A549 (cell line): ENCODE measurements at regions not wholly inside any gene's neighbourhood (a gene's known extent, or its start where the extent isn't known, plus 50 kb on each side); places are given as distances from the start of the nearest gene placed in this dataset.
A peak's percentile ranks its signal among the peaks of the same experiment; 100 is the strongest.

Source experiments
- ATAC-seq, 2 experiments: fragments of 200-7000 bp in 1 of 2; fragments of >200 bp in 1 of 2; cut with Nextera tagmentation in 1 of 2; cut with Tn5 transposase in 1 of 2; 3 replicates each; pipeline versions ENCODE4 v1.8.0 to v1.9.1; 2018 to 2020; ENCODE audit warnings: mild to moderate bottlenecking in 1 of 2, moderate library complexity in 1 of 2
- CTCF ChIA-PET: fragments of 300-600 bp; sonication (Branson Sonifier 250); formaldehyde crosslinking; extraction: SDS; loops from one replicate; lab custom pipeline; 2021; ENCODE audit warnings: antibody characterized with exemption, inconsistent platforms; lab: Yijun Ruan, JAX
- POLR2A ChIA-PET: fragments of 350-600 bp; formaldehyde crosslinking; extraction: SDS; loops from one replicate; lab custom pipeline; 2021; ENCODE audit warnings: antibody characterized with exemption, inconsistent platforms; lab: Yijun Ruan, JAX
- DNase-seq, 2 experiments: peaks; one replicate each; pipeline versions ENCODE4 v3.0.0 to v3.0.0-alpha.2; 2011 to 2016; ENCODE audit warnings: low read depth in 1 of 2, low spot score in 1 of 2
- FAIRE-seq: peaks from 2 replicates; lab custom pipeline; 2011; peaks lifted over from hg19 to GRCh38; lab: Jason Lieb, UNC
- H3K27ac ChIP-seq, 2 experiments: fragments of >200 bp; sonication (Bioruptor Twin); formaldehyde crosslinking; 3 replicates each; pipeline ENCODE4 v1.5.1; 2016 to 2017
- H3K4me1 ChIP-seq: fragments of >200 bp; sonication (Bioruptor Twin); formaldehyde crosslinking; 3 replicates; pipeline ENCODE4 v1.6.1; 2016
- H3K4me2 ChIP-seq: fragments of >200 bp; sonication (Bioruptor Twin); formaldehyde crosslinking; 3 replicates; pipeline ENCODE4 v1.6.1; 2016
- H3K4me3 ChIP-seq: fragments of >200 bp; sonication (Bioruptor Twin); formaldehyde crosslinking; 3 replicates; pipeline ENCODE4 v1.5.1; 2016
- H3K9me3 ChIP-seq: fragments of >200 bp; sonication (Bioruptor Twin); formaldehyde crosslinking; 3 replicates; pipeline ENCODE4 v1.6.1; 2016
- CBX8 ChIP-seq: fragments of 200-600 bp; sonication (generic); IDR thresholded peaks from 2 replicates; pipeline ENCODE4 v1.6.1; 2016
- CHD4 ChIP-seq: fragments of 200-600 bp; sonication (generic); IDR thresholded peaks from 2 replicates; pipeline ENCODE4 v1.6.1; 2016; ENCODE audit warnings: antibody characterized with exemption, mild to moderate bottlenecking, borderline replicate concordance
- EHF ChIP-seq: fragments of 250-450 bp; sonication (Bioruptor Pico); IDR thresholded peaks from 2 replicates; pipeline ENCODE4 v1.5.0; 2020; ENCODE audit warnings: mild to moderate bottlenecking
- ESRRA ChIP-seq: fragments of 150-350 bp; IDR thresholded peaks from 2 replicates; pipeline ENCODE4 v1.6.1; 2014; ENCODE audit warnings: mild to moderate bottlenecking, low read length, borderline replicate concordance
- FOSL2 ChIP-seq, 2 experiments: fragments of 450-650 bp in 1 of 2; fragments of >200 bp in 1 of 2; sonication (Bioruptor Twin) in 1 of 2; formaldehyde crosslinking; IDR thresholded peaks; 2 replicates each; pipeline versions ENCODE4 v1.5.0 to v1.6.1; 2016 to 2020; ENCODE audit warnings: mild to moderate bottlenecking in 1 of 2, moderate library complexity in 1 of 2
- HDAC2 ChIP-seq: fragments of 200-600 bp; sonication (generic); IDR thresholded peaks from 2 replicates; pipeline ENCODE4 v1.6.1; 2016
- HOXA7 ChIP-seq: fragments of 250-450 bp; sonication (Bioruptor Pico); IDR thresholded peaks from 2 replicates; pipeline ENCODE4 v1.5.0; 2020; ENCODE audit warnings: mild to moderate bottlenecking, moderate library complexity
- HOXB13 ChIP-seq: fragments of 250-450 bp; sonication (Bioruptor Pico); IDR thresholded peaks from 2 replicates; pipeline ENCODE4 v1.5.0; 2020; ENCODE audit warnings: low read depth, mild to moderate bottlenecking, moderate library complexity
- KDM1A ChIP-seq: fragments of 200-600 bp; sonication (generic); IDR thresholded peaks from 2 replicates; pipeline ENCODE4 v1.6.1; 2016; ENCODE audit warnings: low read depth, mild to moderate bottlenecking
- MAFK ChIP-seq: fragments of 450-650 bp; IDR thresholded peaks from 2 replicates; pipeline ENCODE4 v1.6.1; 2014; ENCODE audit not compliant: partially characterized antibody
- NPAS2 ChIP-seq: fragments of 250-450 bp; sonication (Bioruptor Pico); IDR thresholded peaks from 2 replicates; pipeline ENCODE4 v1.8.0; 2022; ENCODE audit warnings: mild to moderate bottlenecking, moderate library complexity, borderline replicate concordance
- POLR2A ChIP-seq: IDR thresholded peaks from 2 replicates; pipeline ENCODE4 v1.6.1; 2012; ENCODE audit warnings: mild to moderate bottlenecking, low read length
- RAD21 ChIP-seq, 2 experiments: fragments of >200 bp in 1 of 2; sonication (Bioruptor Twin) in 1 of 2; formaldehyde crosslinking in 1 of 2; IDR thresholded peaks in 1 of 2; conservative IDR thresholded peaks in 1 of 2; 2 replicates in 1 of 2; 3 replicates in 1 of 2; pipeline ENCODE4 v1.6.1; 2012 to 2018; ENCODE audit warnings: inconsistent platforms in 1 of 2
- RARB ChIP-seq: fragments of 250-450 bp; sonication (Bioruptor Pico); IDR thresholded peaks from 2 replicates; pipeline ENCODE4 v1.8.0; 2021; ENCODE audit warnings: mild to moderate bottlenecking, moderate library complexity
- RCOR1 ChIP-seq: fragments of 150-350 bp; IDR thresholded peaks from 2 replicates; pipeline ENCODE4 v1.6.1; 2014; ENCODE audit warnings: antibody characterized with exemption, low read length, low read depth
- RNF2 ChIP-seq: fragments of 200-600 bp; sonication (generic); IDR thresholded peaks from 2 replicates; pipeline ENCODE4 v1.6.1; 2016; ENCODE audit warnings: low read depth, mild to moderate bottlenecking, antibody characterized with exemption, moderate library complexity, borderline replicate concordance
- TFCP2L1 ChIP-seq: fragments of 250-450 bp; sonication (Bioruptor Pico); IDR thresholded peaks from 2 replicates; pipeline ENCODE4 v1.5.0; 2021; ENCODE audit warnings: mild to moderate bottlenecking
- ZC3H11A ChIP-seq: fragments of 450-650 bp; IDR thresholded peaks from 2 replicates; pipeline ENCODE4 v1.6.1; 2014; ENCODE audit warnings: antibody characterized with exemption, mild to moderate bottlenecking
- WGBS: methylation state at CpG from one replicate; pipeline ENCODE4 v1.1.6; 2017; ENCODE audit errors: missing lambda C conversion rate; 5-methylcytosine and 5-hydroxymethylcytosine counted together
- TF ChIP-seq, protein P1 (sequence below): IDR thresholded peaks from 2 replicates; pipeline ENCODE4 v1.6.1; 2012
- TF ChIP-seq, protein P2 (sequence below): fragments of 150-350 bp; IDR thresholded peaks from 2 replicates; pipeline ENCODE4 v1.6.1; 2014; ENCODE audit warnings: low read depth, mild to moderate bottlenecking, low read length
- TF ChIP-seq, protein P3 (sequence below): IDR thresholded peaks from 2 replicates; pipeline ENCODE4 v1.6.1; 2012
- TF ChIP-seq, protein P4 (sequence below): fragments of 250-450 bp; sonication (Bioruptor Pico); IDR thresholded peaks from 2 replicates; pipeline ENCODE4 v1.5.0; 2020; ENCODE audit warnings: low read depth, mild to moderate bottlenecking, moderate library complexity
- TF ChIP-seq, protein P5 (sequence below): fragments of >200 bp; sonication (Bioruptor Twin); formaldehyde crosslinking; IDR thresholded peaks from 3 replicates; pipeline ENCODE4 v1.6.1; 2016

DNA sequence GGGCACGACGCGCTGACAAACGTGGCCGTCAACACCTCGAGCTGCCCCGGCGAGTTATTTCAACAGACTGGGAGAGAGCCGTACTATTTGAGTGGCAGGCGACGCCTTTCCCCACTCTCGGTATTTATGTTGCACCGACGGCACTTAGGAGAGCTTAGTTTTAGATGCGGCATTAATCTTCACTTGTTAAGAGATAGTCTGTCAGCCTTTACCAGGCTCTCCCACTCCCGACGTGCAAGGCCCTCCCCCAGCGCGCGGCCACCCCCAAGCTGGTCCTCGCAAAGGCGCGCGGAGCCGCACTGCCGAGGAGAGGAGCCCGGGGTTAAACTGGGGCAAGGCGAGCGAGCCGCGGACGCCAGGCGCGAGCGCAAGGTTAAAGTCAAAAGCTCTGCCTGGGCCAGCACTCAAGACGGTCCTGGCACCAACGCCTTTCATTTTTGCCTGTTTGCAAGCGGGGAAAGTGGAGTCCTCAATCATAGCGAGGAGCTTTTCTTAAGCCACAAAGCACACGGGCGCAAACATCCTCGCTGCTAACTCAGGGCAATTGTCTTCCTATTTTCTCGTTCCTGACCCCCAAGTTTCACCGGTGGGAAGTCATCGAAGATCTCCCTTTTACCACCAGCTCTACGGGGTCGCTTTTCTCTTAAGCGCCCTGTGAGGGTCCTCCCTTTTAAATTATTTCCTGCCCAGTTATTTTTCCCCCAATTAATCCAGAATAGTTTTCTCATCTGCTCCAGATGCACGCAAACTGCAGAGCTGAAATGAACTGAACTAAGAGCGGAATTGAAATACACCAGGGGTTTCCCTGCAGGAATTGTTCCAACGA lies 86.6 kb downstream of the NR2F2 start:
- peak overlapping the region; percentile 31; the same call in 2 of the 3 replicates for H3K4me3 ChIP-seq
- no peaks in the 10 kb centered on the region for H3K9me3 ChIP-seq
- peak overlapping the region; percentile 64 for H3K4me2 ChIP-seq
- H3K27ac ChIP-seq: no peak overlapping the region
- ChIA-PET CTCF (interaction anchor here (1.1 to 2.0 kb wide), 3 partner anchors 12 to 175 kb away, joined by 3 to 10 read pairs (median 4); no protein-coding TSS in a partner anchor), POLR2A (no interaction called here)
- WGBS: 12% methylated on average over 51 of the region's 51 CpGs
- ATAC-seq (peak; percentile 51 to 73; a peak in 4 of 6 replicates), FAIRE-seq (no peak), DNase-seq (peak in 1 of 2 experiments; percentile 14)
- H3K4me1 ChIP-seq: peaks cover 15% of the 10 kb centered on the region
- TF ChIP-seq POLR2A: no peak
- no peak for TF ChIP-seq HOXB13 (CRISPR knock-in tag)
- TF ChIP-seq TFCP2L1: no peak
- TF ChIP-seq, protein P1, sequence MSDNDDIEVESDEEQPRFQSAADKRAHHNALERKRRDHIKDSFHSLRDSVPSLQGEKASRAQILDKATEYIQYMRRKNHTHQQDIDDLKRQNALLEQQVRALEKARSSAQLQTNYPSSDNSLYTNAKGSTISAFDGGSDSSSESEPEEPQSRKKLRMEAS: 0 out of 2 replicates have a peak, but pooled peaks have one; percentile 11
- peak; percentile 76; the same call in 1 of the 2 replicates for TF ChIP-seq RNF2
- TF ChIP-seq, protein P2, sequence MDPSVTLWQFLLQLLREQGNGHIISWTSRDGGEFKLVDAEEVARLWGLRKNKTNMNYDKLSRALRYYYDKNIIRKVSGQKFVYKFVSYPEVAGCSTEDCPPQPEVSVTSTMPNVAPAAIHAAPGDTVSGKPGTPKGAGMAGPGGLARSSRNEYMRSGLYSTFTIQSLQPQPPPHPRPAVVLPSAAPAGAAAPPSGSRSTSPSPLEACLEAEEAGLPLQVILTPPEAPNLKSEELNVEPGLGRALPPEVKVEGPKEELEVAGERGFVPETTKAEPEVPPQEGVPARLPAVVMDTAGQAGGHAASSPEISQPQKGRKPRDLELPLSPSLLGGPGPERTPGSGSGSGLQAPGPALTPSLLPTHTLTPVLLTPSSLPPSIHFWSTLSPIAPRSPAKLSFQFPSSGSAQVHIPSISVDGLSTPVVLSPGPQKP: no peak
- TF ChIP-seq, protein P3, sequence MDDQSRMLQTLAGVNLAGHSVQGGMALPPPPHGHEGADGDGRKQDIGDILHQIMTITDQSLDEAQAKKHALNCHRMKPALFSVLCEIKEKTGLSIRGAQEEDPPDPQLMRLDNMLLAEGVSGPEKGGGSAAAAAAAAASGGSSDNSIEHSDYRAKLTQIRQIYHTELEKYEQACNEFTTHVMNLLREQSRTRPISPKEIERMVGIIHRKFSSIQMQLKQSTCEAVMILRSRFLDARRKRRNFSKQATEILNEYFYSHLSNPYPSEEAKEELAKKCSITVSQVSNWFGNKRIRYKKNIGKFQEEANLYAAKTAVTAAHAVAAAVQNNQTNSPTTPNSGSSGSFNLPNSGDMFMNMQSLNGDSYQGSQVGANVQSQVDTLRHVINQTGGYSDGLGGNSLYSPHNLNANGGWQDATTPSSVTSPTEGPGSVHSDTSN: no peak
- TF ChIP-seq CBX8: no peak; the same call in 1 of the 2 replicates
- no peak for TF ChIP-seq CHD4
- 0 out of 2 replicates have a peak, but pooled peaks have one; percentile 64 for TF ChIP-seq HDAC2
- TF ChIP-seq RAD21 (conservative IDR thresholded peaks at IDR 0.05 in 1 of 2, IDR thresholded peaks at IDR 0.05 in 1 of 2): no peak

DNA sequence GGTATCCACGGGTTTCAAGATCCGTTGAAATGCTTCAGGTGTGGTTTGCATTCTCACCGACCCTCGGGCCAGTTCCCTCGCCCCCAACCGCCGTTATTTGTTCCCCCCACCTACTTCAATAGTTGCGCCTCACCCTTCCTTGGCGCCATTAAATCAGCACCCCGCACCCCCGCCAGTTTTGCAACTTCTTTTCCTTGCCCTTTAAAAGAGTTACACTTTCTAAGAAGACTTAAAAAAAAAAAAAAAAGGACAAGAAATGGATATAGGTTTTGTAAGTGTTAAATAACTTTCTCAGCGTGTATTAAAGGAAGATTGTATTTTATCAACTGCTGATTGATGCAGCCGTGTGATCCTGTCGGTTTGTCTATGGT lies 87.2 kb downstream of the NR2F2 start:
- Histone ChIP-seq H3K27ac (no peak overlapping the region), H3K9me3 (no peaks in the 10 kb centered on the region), H3K4me2 (no peak overlapping the region; the same call in 1 of the 3 replicates), H3K4me3 (no peak overlapping the region), H3K4me1 (peaks cover 15% of the 10 kb centered on the region)
- 7% methylated on average over 14 of the region's 14 CpGs for WGBS
- no peak for FAIRE-seq
- no peak for TF ChIP-seq EHF (CRISPR knock-in tag)
- TF ChIP-seq MAFK: no peak
- no peak for TF ChIP-seq HOXA7 (CRISPR knock-in tag)
- no peak for TF ChIP-seq KDM1A
- no peak for TF ChIP-seq RARB (CRISPR knock-in tag)
- TF ChIP-seq RCOR1: no peak
- TF ChIP-seq, protein P4, sequence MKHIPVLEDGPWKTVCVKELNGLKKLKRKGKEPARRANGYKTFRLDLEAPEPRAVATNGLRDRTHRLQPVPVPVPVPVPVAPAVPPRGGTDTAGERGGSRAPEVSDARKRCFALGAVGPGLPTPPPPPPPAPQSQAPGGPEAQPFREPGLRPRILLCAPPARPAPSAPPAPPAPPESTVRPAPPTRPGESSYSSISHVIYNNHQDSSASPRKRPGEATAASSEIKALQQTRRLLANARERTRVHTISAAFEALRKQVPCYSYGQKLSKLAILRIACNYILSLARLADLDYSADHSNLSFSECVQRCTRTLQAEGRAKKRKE: no peak
- TF ChIP-seq, protein P5, sequence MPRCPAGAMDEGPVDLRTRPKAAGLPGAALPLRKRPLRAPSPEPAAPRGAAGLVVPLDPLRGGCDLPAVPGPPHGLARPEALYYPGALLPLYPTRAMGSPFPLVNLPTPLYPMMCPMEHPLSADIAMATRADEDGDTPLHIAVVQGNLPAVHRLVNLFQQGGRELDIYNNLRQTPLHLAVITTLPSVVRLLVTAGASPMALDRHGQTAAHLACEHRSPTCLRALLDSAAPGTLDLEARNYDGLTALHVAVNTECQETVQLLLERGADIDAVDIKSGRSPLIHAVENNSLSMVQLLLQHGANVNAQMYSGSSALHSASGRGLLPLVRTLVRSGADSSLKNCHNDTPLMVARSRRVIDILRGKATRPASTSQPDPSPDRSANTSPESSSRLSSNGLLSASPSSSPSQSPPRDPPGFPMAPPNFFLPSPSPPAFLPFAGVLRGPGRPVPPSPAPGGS: no peak
- TF ChIP-seq NPAS2: no peak
- no peak for TF ChIP-seq ESRRA
- no peak for TF ChIP-seq FOSL2 (IDR thresholded peaks at IDR 0.05)
- no peak for TF ChIP-seq FOSL2 (CRISPR knock-in tag; IDR thresholded peaks at IDR 0.05)
- TF ChIP-seq ZC3H11A: no peak
- CTCF ChIA-PET: interaction anchor here (2.0 kb wide), 1 partner anchor 91 kb away, joined by 10 read pairs; no protein-coding TSS in a partner anchor
- POLR2A ChIA-PET: no interaction called here
- no peak for DNase-seq
- no peak for ATAC-seq
